ENCODE measurements at regions not wholly inside any gene's neighbourhood (a gene's known extent, or its start where the extent isn't known, plus 50 kb on each side); places are given as distances from the start of the nearest gene placed in this dataset.

DNA sequence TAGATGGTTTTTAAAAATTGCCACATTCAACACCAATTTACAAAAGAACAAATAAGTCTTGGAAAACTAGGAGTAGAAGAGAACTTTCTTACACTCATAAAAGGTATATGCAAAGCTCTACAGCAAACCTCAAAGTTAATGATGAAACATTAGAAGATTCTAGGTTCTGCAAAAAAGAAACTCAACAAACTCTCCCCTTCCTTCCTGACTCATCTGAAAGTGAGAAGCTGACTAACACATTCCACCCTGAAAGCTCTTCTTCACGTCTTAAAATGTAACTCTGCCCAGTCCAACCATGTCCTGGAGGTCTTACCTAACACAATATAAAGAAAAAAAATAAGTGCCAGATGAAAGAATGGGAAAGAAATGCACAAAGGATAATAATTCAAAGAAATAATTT lies 218.9 kb upstream of the ISX start:
- no peak for FAIRE-seq
- no peak for TF ChIP-seq SPI1 (IDR thresholded peaks at IDR 0.05; ENCODE audit: low read depth, low read length)
- TF ChIP-seq POLR2AphosphoS5 (IDR thresholded peaks at IDR 0.05; ENCODE audit: low read depth, low read length), result no peak
- TF ChIP-seq POLR2A (IDR thresholded peaks at IDR 0.05; ENCODE audit: low read depth, low read length), result no peak
- no peak for TF ChIP-seq TAF1 (IDR thresholded peaks at IDR 0.05; ENCODE audit: low read depth, low read length)
- TF ChIP-seq POU2F2 (IDR thresholded peaks at IDR 0.05; ENCODE audit: low read depth, low read length), result no peak
- no peak for TF ChIP-seq PAX5 (IDR thresholded peaks at IDR 0.05; ENCODE audit: insufficient read depth, low read length, severe bottlenecking)
- DNase-seq (ENCODE audit: insufficient read length, low spot score), result no peak

DNA sequence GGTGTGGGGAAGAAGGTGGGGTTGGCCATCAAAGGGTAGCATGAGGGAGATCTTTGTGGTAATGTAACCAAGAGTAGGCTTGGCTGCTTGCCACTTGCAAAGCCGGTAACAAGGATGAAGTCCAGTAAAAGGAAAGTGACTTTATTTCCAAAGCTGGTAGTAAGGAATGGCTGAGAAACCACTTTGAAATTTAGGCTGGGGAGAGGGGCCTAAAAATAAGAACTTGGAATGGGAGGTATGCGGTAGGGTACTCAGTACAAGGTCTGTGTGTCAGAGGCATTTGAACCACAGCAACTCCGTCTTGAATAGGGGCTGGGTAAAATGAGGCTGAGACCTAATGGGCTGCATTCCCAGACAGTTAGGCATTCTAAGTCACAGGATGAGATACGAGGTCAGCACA lies 216.0 kb upstream of the ISX start:
- FAIRE-seq (no peak), DNase-seq (ENCODE audit: insufficient read length, low spot score) (no peak)
- no peak for TF ChIP-seq POU2F2 (IDR thresholded peaks at IDR 0.05; ENCODE audit: low read depth, low read length)
- TF ChIP-seq TAF1 (IDR thresholded peaks at IDR 0.05; ENCODE audit: low read depth, low read length), result no peak

DNA sequence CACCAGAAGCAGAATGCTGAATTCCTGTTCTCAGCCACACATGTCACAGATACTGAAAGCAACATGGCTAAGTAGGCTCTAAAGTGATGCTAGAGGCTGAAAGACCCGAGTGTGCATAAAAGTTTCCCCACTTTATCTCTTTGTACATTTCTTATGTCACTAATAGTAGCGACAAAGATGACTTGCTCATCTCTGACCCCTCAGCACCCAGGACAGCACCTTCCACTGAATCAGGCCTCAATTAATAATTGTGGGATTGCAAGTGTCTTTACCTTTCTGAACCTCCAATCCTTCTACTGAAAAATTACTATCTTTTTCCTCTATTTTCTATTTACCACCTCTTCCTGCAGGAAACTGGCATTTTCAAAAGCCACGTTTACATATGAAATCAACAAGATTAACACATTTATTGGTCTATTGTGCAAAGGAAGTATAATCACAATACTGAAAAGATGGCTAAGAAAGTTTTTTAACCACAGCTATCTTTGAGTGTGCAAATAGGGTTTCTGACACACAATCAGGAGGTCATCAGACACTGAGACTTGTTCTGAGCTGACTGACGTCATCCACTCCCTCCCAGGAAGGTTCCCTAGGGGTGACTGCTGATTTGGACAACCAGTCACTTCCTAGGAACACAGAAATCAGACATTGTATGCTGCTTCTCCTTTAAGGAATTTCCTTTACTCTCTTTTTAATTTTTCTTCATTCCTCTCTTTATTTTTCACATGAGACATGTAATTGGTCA lies 213.9 kb upstream of the ISX start:
- DNase-seq (ENCODE audit: insufficient read length, low spot score) (no peak), FAIRE-seq (no peak)
- TF ChIP-seq POU2F2 (IDR thresholded peaks at IDR 0.05; ENCODE audit: low read depth, low read length) (no peak), PAX5 (IDR thresholded peaks at IDR 0.05; ENCODE audit: insufficient read depth, low read length, severe bottlenecking) (no peak), POLR2A (IDR thresholded peaks at IDR 0.05; ENCODE audit: low read depth, low read length) (no peak), SPI1 (IDR thresholded peaks at IDR 0.05; ENCODE audit: low read depth, low read length) (no peak), TAF1 (IDR thresholded peaks at IDR 0.05; ENCODE audit: low read depth, low read length) (no peak), POLR2AphosphoS5 (IDR thresholded peaks at IDR 0.05; ENCODE audit: low read depth, low read length) (no peak)

DNA sequence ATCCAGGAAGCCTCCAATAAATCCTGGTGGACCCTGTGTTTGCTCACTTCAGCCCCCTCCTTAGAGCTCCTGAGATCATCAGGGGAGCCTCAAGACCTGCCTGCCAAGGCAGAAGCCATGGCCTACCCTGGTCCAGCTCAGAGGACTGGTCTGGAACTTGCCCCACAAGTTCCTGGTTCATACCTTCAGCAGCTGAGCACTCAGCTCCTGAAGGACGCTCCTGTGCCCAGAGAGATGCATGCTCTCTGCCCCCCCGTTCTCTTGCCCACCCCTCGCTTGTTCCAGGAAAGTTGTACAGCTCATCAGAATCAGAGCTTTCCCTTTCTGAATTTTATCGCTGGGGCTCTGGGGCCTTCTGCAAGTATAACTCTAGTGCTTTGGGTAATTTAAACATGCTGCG lies 210.5 kb upstream of the ISX start:
- no peak for TF ChIP-seq TAF1 (IDR thresholded peaks at IDR 0.05; ENCODE audit: low read depth, low read length)
- no peak for TF ChIP-seq POLR2AphosphoS5 (IDR thresholded peaks at IDR 0.05; ENCODE audit: low read depth, low read length)
- no peak for TF ChIP-seq POU2F2 (IDR thresholded peaks at IDR 0.05; ENCODE audit: low read depth, low read length)
- TF ChIP-seq POLR2A (IDR thresholded peaks at IDR 0.05; ENCODE audit: low read depth, low read length), result no peak
- TF ChIP-seq PAX5 (IDR thresholded peaks at IDR 0.05; ENCODE audit: insufficient read depth, low read length, severe bottlenecking), result no peak
- no peak for TF ChIP-seq SPI1 (IDR thresholded peaks at IDR 0.05; ENCODE audit: low read depth, low read length)
- DNase-seq (ENCODE audit: insufficient read length, low spot score) (no peak), FAIRE-seq (no peak)

DNA sequence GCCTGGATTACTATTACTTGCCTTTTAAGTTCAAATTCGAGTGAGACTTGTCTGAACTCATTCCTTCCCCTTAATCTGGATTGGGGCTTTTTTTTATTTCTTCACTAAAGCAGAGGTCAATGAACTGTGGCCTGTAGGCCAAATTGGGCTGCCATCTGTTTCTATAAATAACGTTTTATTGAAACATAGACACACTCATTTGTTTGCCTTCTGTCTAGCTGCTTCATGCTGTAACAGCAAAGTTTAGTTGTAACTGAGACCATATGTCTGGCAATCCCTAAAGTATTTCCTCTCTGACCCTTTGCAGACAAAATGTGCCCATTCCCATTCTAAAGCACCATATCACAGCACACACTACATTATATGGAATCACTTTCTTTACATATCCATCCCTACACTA lies 207.9 kb upstream of the ISX start:
- TF ChIP-seq SPI1 (IDR thresholded peaks at IDR 0.05; ENCODE audit: low read depth, low read length), result no peak
- no peak for TF ChIP-seq POLR2AphosphoS5 (IDR thresholded peaks at IDR 0.05; ENCODE audit: low read depth, low read length)
- TF ChIP-seq PAX5 (IDR thresholded peaks at IDR 0.05; ENCODE audit: insufficient read depth, low read length, severe bottlenecking), result no peak
- no peak for TF ChIP-seq POLR2A (IDR thresholded peaks at IDR 0.05; ENCODE audit: low read depth, low read length)
- no peak for TF ChIP-seq TAF1 (IDR thresholded peaks at IDR 0.05; ENCODE audit: low read depth, low read length)
- no peak for TF ChIP-seq POU2F2 (IDR thresholded peaks at IDR 0.05; ENCODE audit: low read depth, low read length)
- no peak for FAIRE-seq
- DNase-seq (ENCODE audit: insufficient read length, low spot score), result no peak

DNA sequence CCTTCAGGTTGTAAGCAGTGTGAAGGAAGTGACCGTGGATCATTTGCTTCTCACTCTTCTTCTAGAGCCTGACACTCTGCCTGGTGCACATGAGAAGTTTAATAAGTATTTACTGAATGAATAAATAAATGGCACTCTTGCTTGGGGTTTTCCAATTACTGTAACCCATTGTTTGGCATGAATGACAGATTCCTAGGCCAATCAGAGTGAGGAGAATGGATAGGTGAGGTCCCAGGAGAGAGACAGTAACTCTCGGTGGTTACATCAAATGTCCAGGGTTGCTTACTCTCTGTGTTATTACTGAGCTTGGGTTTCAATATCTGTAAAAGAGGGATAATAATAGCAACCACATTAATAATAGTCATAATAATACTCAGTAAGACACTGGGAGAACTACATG lies 204.2 kb upstream of the ISX start:
- FAIRE-seq (no peak), DNase-seq (ENCODE audit: insufficient read length, low spot score) (no peak)
- TF ChIP-seq TAF1 (IDR thresholded peaks at IDR 0.05; ENCODE audit: low read depth, low read length), result no peak
- no peak for TF ChIP-seq PAX5 (IDR thresholded peaks at IDR 0.05; ENCODE audit: insufficient read depth, low read length, severe bottlenecking)
- no peak for TF ChIP-seq POU2F2 (IDR thresholded peaks at IDR 0.05; ENCODE audit: low read depth, low read length)
- no peak for TF ChIP-seq POLR2AphosphoS5 (IDR thresholded peaks at IDR 0.05; ENCODE audit: low read depth, low read length)
- TF ChIP-seq POLR2A (IDR thresholded peaks at IDR 0.05; ENCODE audit: low read depth, low read length), result no peak
- TF ChIP-seq SPI1 (IDR thresholded peaks at IDR 0.05; ENCODE audit: low read depth, low read length), result no peak

DNA sequence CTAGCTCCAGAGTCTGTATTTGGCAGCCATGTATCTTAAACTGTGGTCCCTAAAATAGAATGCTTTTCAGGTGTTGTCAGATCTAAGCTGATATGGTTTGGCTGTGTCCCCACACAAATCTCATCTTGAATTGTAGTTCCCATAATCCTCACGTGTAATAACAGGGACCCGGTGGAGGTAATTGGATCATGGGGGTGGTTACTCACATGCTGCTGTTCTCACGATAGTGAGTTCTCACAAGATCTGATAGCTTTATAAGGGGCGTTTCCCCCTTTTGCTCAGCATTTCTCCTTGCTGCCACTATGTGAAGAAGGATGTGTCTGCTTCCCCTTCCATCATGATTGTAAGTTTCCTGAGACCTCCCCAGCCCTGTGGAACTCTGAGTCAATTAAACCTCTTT lies 199.9 kb upstream of the ISX start:
- TF ChIP-seq SPI1 (IDR thresholded peaks at IDR 0.05; ENCODE audit: low read depth, low read length) (no peak), TAF1 (IDR thresholded peaks at IDR 0.05; ENCODE audit: low read depth, low read length) (no peak), POLR2AphosphoS5 (IDR thresholded peaks at IDR 0.05; ENCODE audit: low read depth, low read length) (no peak), POU2F2 (IDR thresholded peaks at IDR 0.05; ENCODE audit: low read depth, low read length) (no peak), POLR2A (IDR thresholded peaks at IDR 0.05; ENCODE audit: low read depth, low read length) (no peak), PAX5 (IDR thresholded peaks at IDR 0.05; ENCODE audit: insufficient read depth, low read length, severe bottlenecking) (no peak)

DNA sequence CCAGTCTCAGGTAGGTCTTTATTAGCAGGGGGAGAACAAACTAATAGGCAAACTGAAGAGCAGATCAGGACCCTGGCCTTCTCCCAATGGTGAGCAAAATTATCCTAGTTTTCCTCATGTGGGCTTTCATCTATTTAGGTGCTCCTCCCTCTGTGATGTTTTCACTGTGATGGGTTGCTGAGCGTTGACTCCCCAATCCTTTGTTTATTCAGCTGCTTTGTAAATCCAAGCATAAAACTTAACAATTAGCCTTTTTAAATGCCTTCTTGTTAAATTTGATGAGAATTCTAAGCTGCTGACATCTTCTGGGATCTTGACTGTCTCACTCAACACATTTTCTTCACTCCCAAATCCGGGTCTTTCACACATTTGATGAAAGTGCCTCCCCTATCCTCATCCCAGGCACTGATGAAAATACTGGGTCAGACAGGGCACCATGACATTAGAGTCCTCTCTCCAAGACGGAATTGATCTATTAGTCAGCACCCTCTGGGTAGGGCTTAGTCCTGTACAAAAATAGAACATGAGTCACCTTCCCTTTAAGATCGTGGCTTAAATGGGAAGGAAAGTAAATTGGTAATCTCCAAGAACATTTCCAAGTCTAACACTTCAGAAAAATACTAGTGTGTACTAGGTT lies 199.3 kb upstream of the ISX start:
- no peak for TF ChIP-seq POLR2A (IDR thresholded peaks at IDR 0.05; ENCODE audit: low read depth, low read length)
- TF ChIP-seq POU2F2 (IDR thresholded peaks at IDR 0.05; ENCODE audit: low read depth, low read length), result no peak
- TF ChIP-seq TAF1 (IDR thresholded peaks at IDR 0.05; ENCODE audit: low read depth, low read length), result no peak
- TF ChIP-seq SPI1 (IDR thresholded peaks at IDR 0.05; ENCODE audit: low read depth, low read length), result no peak
- no peak for TF ChIP-seq PAX5 (IDR thresholded peaks at IDR 0.05; ENCODE audit: insufficient read depth, low read length, severe bottlenecking)
- TF ChIP-seq POLR2AphosphoS5 (IDR thresholded peaks at IDR 0.05; ENCODE audit: low read depth, low read length), result no peak
- no peak for DNase-seq (ENCODE audit: insufficient read length, low spot score)
- no peak for FAIRE-seq

More for the DNA sequence above, 199.9 kb upstream of the ISX start:
- FAIRE-seq, result no peak
- DNase-seq (ENCODE audit: insufficient read length, low spot score), result no peak

DNA sequence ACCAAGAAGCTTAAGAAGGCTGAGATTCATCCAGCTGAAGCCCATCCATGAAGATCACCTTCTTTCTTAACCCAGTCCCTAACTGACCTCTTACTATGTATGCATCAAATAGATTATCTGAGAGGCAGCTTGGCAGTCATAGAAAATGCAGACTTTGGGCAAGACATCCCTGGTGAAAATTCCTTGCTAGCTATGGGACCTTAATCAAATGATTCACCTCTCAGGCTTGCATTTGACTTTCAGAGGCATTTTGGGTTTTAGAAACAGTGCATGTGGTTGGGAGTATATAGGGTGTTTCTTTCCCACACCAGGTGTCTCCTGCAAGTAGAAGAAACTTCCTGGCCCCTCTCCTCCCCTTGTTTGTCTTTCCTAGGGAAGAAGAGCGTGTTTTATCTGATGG lies 188.5 kb upstream of the ISX start:
- no peak for DNase-seq (ENCODE audit: insufficient read length, low spot score)
- FAIRE-seq, result no peak
- TF ChIP-seq POLR2A (IDR thresholded peaks at IDR 0.05; ENCODE audit: low read depth, low read length), result no peak
- TF ChIP-seq SPI1 (IDR thresholded peaks at IDR 0.05; ENCODE audit: low read depth, low read length), result no peak
- no peak for TF ChIP-seq POU2F2 (IDR thresholded peaks at IDR 0.05; ENCODE audit: low read depth, low read length)
- no peak for TF ChIP-seq TAF1 (IDR thresholded peaks at IDR 0.05; ENCODE audit: low read depth, low read length)
- no peak for TF ChIP-seq PAX5 (IDR thresholded peaks at IDR 0.05; ENCODE audit: insufficient read depth, low read length, severe bottlenecking)
- TF ChIP-seq POLR2AphosphoS5 (IDR thresholded peaks at IDR 0.05; ENCODE audit: low read depth, low read length), result no peak
